ENCODE measurements at regions not wholly inside any gene's neighbourhood (a gene's known extent, or its start where the extent isn't known, plus 50 kb on each side); places are given as distances from the start of the nearest gene placed in this dataset.
"Not testable (repeated sequence)": the region's sequence is repeated elsewhere in the genome, so short reads cannot be mapped to it uniquely, and the experiment has no call there.

DNA sequence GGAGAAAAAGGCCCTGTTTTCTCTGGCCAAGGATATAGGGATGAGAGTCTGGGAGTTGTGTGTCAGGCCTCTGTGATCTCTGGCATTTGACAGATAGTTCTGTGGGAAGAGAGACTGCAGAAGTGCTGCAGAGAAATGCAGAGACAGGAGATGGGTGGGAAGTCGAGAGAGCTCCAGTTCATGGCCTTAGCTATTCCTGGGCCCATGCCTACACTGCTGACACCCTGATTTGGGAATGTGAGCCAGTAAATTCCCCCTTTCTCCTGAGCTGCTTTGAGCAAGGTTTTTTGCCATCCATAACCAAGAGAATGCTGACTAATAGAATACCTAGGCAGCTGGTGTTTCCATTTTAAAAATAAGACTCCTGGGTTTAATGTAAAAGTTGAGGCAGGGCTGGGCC is 59.3 kb downstream of the EBLN2 start:
- no peak for DNase-seq

DNA sequence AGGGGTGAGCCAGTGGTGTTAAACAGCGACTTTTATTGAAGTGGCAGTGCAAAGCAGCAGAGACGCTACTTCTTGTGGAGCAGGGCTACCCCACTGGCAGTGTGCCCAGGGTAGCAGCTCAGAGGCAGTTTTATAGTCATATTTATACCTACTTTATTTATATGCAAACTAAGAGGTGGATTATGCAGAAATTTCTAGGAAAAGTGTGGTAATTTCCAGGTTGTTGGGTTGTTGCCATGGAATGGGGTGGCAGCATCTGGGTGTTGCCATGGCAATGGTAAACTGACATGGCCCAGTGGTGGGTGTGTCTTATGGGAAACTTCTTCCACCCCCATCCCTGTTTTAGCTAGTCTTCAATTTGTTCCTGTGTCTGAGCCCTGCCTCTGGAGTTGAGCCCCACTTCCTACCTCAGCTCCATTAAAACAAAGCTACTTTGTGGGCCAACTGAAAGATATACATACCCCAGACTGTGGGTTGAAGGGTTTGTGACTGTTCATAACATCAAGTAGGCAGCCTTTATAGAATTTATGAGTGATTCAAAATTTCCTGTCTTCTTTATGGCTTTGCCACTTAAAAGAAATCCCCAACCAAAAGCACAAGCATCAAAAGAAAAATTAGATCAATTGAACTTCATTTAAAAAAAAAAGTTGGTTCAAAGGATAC is 60.3 kb downstream of the EBLN2 start:
- DNase-seq: no peak

DNA sequence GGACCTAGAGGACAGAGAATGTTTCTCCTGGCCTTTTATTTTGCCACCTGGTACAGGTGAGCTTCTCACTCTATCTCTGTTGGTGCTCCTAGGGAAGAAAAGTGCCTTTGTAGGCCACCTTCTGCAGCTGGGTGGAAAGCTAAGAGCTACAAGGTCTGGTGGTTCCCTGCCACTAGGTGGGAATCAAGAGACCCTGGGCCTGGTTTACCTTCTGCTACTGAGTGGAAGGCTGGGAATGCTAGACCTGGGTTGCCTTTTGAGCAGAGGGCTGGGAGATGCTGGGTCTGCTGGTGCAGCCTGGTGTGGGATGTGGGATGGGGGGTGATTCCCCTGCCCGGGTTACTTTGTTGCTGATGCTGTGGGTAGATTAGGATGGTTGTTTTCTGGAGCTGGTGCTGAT is 72.6 kb downstream of the EBLN2 start:
- no peak for DNase-seq

DNA sequence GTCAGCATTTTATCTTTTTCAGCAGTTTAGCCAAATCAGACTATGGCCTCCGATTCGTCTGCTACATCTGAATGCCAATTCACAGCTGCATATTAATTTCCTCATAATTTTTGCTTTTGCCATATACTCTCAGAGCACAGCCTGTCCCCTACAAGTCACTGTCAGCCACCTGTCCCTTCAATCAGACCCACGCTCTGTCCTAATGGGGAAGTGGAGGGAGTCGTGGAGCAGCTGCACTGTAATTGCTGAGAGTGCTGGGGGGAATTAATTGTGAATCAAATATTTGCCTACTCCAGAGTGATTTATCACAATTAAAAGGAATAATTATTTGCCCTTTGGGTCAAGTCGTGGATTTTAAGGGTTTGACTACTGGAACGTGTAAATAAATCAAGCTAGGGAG is 75.5 kb downstream of the EBLN2 start:
- DNase-seq: no peak

DNA sequence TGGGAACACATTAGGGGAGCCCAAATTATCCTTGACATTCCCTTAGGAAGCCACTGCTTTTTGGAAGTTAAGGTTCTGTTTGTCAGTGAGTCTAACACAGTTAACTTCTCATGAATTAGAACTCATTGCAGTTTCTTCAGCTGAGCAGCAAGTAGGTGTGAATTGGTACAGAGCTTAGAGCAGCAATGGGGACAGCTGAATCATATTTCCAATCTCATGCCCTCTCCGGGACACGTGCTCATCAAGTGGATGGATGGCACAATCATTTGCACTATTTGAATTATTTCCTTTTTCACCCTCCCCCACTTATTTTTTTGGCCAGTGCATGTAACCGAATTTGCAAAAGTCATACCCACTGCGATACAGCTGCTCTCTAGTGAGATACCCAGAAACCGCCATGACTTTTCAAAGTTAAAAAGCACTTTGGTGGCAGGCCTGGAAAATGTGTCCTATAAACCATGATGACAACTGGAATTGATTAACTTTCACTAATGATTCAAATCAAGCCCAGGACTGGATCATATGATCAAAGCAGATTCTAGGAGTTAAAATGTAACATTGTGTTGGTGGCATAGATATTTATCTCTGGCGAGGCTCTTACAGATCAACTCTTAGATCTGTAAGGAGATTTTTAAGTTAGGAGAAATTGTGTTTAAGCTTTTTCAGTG is 76.4 kb downstream of the EBLN2 start:
- DNase-seq: no peak

DNA sequence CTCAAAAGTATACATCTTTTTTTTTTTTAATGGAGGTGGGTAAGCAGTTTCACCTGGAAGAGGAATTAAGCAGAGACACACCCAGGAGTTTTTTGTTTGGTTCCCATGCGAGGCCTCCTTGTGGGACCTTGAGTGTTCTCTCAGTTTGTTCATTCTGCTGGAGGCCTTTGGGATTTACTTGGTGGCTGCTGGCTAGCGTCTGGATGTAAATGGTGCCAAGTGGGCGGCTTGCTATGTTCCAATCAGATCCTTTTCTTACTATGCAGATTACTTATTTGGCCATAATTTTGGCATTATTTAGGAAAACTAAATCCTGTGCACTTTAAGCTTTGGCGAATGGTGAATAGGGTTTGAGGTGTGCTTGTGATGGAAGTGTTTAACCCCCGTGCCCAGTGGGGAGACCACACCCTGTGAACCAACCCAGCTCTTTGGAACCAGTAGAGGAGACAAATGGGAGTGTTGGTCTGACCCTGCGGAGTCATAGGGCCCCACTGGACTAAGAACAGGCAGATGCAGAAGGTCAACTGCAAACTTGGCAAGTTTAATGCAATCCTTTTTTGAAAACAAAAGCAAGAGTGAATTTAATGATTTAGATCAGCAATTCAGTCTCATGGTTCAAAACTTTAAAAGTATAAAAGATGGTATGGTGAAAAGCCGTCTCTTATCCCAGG is 79.4 kb downstream of the EBLN2 start:
- no peak for DNase-seq

DNA sequence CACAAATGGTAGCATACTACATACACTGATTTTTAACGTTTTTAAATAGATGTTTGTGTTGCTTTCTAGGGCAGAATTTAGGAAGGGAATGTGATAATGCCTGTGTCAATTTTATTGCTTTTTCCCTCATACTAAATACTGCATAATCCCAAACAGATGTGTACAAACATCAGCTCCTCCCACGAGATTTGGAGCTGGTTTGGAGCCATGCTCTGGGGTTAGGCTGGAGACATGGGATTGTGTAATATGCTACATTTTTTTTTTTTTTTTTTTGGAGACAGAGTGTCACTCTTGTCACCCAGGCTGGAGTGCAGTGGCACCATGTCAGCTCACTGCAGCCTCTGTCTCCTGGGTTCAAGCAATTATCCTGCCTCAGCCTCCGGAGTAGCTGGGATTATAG is 80.1 kb downstream of the EBLN2 start:
- DNase-seq: no peak

DNA sequence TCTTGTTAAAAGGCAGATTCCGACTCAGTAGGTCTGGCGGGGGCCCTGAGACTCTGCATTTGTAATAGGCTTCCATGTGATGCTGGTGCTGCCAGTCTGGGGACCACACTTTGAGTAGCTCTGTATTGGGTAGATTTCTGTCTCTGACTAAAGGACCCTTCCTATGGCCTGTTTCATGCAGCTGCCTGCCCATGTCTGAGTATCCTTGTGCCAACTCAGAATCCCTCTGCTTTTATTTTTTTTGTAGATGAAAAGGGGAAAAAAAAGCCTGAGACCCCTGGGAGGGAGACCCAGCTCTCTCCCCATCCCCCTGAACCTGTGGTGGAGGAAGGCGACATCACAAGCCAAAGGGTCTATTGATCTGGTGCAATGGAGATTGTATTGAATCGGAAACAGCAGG is 81.9 kb downstream of the EBLN2 start:
- DNase-seq: no peak

DNA sequence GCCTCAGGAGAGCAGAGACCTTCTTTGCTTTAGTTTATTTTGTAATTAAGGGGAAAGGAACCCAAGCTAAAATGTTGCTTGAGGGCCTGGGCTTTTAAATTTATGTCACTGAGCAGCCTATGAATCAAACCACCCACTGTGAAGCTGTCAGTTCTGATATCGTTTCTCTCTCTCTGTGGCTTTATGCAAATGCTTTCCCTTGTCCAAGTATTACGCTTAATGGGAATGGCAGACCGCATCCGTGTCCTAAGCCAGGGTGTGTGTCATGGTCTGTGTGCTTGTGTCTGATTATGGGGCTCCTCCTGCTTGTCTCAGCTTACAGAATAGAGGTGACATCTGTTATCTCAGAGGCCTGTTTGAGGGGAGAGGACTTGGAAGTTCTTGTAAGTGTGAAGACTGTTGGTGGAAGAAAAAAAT is 82.4 kb downstream of the EBLN2 start:
- no peak for DNase-seq

DNA sequence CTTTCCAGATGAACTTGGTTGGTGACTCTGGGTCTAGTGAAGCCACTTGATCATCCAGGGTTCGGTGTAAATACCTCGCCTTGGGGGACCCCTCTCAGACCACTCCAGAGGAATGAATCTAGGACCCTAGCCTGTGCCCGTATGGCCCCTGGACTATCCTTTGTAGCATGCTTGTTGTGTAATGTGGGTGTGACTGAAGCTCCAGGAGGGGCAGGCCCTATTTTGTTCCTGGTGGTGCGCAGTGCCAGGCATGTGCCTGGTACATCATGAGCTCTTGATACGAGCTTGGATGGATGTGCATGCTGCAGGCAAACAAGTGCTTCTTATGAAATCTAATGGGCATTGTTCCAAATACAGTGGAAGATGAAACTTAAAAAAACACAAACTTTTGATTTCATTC is 82.8 kb downstream of the EBLN2 start:
- no peak for DNase-seq

DNA sequence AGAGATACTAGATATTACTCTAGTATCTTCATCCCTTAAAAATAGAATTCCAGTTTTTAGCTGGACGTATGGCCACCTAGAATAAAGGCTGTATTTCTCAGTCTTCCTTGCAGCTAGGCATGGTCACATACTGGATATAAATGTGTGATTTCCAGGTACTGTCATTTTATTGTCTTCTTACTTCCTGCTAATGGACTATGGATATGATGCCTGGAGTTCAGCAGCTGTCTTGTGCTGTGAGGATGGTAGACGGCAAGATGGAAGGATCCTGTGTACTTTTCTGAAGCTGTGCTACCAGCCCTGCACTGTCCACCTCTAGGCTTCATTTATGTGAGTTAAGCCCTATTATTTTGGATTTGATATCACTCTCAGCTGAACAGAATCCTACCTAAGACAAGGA is 83.4 kb downstream of the EBLN2 start:
- no peak for DNase-seq

DNA sequence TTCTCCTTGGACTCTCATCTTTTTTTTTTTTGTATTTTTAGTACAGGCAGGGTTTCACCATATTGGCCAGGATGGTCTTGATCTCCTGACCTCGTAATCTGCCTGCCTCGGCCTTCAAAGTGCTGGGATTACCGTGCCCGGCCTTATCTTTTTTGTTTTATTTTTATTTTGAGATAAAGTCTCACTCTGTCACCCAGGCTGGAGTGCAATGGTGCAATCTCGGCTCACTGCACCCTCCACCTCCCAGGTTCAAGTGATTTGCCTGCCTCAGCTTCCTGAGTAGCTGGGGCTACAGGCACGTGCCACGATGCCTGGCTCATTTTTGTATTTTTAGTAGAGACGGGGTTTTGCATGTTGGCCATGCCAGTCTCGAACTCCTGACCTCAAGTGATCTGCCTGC is 86.0 kb downstream of the EBLN2 start:
- not testable (repeated sequence) for DNase-seq

DNA sequence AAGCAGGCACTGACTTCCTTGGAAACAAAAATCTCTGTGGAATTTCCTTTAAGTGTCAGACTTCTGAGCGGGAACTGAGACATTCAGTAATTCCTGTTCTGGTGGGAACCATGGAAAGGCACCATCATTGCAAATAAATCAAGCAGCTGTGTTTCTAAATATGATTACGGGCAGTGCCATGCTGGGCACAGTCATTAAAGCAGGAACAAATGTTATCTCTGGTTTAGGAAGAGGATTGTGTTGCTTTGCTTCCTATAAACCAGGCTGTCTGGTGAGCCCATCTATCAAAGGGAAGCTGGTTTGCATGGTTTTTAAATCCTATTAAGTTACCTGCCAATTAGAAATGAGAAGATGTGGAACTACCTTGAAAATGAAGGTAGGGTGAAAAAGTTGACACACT is 86.7 kb downstream of the EBLN2 start:
- DNase-seq: no peak

DNA sequence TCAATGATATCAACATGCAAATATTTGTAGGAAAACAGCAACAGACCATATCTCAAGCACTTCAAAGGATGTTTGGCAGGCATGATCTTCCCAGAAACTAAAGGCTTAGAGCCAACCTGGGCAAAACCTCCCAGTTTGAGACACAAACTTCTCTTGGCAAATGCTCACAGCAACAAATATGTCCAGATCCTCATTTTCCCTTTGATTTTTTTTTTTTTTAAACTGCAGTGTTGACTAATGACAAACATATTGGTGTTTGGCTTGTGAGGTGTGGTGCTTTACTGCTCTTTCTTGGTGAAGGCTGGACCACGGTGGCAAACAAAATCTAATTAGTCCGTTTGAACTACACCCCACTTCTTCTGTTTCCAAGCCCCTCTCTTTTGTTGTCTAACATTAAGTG is 87.2 kb downstream of the EBLN2 start:
- no peak for DNase-seq

DNA sequence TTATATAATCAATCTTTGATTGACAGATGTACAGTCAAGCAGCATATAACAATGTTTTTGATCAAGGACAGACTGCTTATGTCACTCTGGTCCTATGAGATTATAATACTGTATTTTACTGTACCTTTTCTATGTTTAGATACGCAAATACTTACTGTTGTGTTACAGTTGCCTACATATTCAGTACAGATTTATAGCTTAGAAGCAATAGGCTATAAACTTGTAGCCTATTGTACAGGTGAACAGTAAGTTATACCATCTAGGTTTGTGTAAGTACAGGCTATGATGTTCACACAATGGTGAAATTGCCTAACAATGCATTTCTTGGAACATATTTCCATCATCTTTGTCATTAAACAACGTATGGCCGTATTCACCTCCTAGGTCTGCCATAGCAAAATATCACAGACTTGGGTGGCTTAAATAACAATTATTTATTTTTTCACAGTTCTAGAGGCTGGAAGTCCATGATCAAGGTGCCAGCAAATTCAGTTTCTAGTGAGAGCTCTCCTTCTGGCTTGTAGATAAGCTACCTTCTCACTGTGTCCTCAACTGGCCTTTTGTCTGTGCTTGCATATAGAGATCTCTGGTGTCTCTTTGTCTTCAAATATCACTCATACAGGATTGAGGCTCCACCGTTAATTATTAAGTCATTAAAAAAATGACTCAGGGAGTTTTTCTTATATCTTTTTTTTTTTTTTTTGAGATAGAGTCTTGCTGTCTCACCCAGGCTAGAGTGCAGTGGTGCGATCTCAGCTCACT is 89.1 kb downstream of the EBLN2 start:
- no peak for DNase-seq

DNA sequence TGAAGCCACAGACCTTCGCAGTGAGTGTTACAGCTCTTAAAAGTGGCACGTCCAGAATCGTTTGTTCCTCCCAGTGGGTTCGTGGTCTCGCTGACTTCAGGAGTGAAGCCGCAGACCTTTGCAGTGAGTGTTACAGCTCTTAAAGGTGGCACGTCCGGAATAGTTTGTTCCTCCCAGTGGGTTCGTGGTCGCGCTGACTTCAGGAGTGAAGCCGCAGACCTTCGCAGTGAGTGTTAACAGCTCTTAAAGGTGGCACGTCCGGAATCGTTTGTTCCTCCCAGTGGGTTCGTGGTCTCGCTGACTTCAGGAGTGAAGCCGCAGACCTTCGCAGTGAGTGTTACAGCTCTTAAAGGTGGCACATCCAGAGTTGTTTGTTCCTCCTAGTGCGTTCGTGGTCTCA is 91.1 kb downstream of the EBLN2 start:
- not testable (repeated sequence) for DNase-seq

DNA sequence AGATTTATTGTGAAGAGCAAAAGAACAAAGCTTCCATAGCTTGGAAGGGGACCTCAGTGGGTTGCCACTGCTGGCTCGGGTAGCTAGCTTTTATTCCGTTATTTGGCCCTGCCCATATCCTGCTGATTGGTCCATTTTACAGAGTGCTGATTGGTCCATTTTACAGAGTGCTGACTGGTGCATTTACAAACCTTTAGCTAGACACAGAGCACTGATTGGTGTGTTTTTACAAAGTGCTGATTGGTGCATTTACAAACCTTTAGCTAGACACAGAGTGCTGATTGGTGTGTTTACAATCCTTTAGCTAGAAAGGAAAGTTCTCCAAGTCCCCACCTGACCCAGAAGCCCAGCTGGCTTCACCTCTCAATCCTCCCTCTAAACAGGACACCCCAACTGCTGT is 91.6 kb downstream of the EBLN2 start:
- not testable (repeated sequence) for DNase-seq

DNA sequence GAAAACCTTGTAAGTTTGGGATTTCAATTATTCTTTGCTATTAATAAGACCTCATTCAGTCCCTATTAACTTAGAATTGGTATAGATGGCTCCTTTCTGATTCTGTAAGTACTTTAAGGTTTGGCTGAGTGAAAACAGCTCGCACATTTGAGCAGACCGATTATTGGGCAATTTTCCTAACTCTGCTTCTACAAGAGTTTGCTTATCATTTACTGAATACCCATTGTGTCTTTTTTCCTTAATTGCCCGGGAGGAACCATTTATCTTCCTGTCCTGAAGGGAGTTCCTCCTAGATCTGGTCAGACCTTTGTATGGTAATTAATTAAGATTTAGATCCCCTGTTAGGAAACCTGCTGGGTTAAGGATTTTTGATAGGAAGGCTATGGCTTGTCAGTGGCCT is 92.8 kb downstream of the EBLN2 start:
- not testable (repeated sequence) for DNase-seq

DNA sequence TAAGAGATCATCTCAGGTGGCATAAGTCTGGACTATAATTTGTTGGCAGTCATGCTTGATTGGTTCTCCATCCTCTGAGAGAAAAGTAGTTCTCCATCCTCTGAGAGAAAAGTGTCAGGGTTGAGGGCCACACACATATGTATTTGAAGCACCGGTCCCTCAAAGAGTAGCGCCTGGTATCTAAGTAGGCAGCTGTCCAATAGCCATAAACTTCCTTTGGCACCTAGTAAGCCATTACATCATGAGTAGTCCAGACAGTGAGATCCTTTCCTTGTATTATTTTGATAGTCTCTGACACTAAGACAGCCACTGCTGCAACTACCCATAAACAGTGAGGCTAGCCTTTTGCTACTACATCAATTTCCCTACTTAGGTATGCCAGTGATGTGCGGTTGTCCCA is 94.0 kb downstream of the EBLN2 start:
- not testable (repeated sequence) for DNase-seq

DNA sequence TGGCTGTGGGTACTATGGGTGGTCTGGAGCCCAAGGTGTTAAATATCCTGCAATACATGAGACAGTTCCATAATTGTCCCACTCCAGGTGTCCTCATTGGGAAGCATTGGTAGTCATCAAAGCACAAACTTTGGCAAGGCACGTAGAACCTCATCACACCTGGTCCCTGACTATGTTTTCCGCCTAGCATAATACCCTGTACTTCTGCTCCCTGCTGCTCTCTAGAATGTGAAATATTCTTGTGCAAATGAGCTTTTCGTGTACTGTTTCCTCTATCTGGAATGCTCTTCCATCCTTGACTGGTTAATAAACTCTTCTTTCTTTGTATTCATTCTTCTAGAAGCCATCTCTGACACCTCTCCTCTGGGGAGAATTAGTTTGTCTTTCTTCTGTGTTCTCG is 103.2 kb downstream of the EBLN2 start:
- no peak for DNase-seq

DNA sequence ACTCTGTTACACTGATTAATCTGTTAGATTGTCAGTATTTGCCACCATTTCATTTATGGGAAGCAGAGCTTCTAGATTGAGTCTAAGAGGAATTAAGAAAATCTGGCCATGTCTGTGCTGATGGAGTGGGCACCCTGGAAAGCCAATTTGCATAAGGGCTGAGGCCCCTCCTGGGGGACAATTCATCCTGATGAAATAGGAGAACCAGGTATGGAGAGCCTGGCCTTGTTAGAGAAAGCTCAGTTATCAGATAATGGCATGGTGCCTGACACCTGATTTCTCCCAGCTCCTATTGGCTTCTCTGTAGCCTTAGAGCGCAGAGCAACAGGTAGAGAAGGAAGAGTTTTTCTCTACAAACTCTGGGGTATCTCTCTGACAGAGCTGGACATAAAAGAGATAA is 114.2 kb downstream of the EBLN2 start:
- DNase-seq: no peak

DNA sequence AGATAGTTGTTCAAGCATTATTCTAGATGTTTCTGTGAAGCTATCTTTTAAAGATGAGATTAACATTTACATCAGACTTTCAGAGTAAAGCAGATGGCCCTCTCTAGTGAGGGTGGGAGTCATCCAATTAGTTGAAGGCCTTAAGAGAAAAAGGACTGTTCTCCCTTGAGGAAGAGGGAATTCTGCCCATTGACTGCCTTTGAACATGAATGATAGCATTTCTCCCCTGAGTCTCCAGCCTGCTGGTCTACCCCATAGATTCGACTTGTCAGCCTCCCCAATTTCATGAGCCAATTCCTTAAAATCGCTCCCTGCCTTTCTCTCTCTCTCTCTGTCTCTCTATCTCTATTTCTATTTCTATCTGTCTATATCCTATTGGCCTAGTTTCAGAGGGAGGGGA is 115.5 kb downstream of the EBLN2 start:
- no peak for DNase-seq

DNA sequence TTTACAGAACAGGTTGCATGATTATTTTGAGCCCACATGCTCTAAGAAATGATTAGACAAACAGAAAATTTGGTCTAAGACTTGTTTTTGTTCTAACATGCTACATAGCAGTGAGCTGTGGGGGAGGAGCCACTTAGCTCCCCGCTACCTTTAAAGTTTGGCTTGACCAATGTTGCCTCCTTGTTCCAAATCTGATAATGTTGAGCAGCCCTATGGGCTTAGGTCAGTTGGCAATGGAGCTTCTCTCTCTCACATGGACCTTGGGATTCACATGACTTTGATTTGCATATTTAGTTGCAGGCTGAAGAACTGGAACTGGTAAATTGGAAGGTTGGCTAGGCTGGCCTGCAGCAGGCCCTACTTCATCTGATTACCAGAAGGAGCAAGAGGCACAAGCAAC is 116.4 kb downstream of the EBLN2 start:
- no peak for DNase-seq

DNA sequence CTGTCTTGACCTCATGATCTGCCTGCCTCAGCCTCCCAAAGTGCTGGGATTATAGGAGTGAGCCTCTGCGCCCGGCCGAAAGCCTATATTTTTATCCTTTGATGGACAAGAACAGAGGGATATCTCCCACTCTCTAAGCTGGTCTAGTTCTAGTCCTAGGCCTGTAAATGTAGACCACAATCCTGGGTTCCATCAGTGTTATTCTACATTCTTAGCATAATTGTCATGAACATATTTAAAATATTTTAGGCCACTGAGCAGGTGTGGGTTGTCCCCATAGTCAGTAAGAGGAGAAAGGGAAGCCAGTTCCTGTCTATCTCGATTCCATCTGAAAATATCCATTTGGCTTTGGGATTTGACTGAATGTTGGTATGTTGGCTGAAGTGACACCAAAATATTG is 118.1 kb downstream of the EBLN2 start:
- no peak for DNase-seq

Data from NCI-H2227 treated with DMSO at 0.1 percent for 48 hours (cell line).